AG04450 (cell line): ENCODE measurements at regions not wholly inside any gene's neighbourhood (a gene's known extent, or its start where the extent isn't known, plus 50 kb on each side); places are given as distances from the start of the nearest gene placed in this dataset.

Experiments
- CTCF ChIA-PET: fragments of 300-600, 350-600 bp; formaldehyde crosslinking; extraction: SDS; loops from one replicate; lab custom pipeline; 2022; ENCODE audit warnings: antibody characterized with exemption, inconsistent platforms; lab: Charles Lee
- POLR2A ChIA-PET: fragments of 350-600 bp; formaldehyde crosslinking; extraction: SDS; loops from one replicate; lab custom pipeline; 2021; ENCODE audit warnings: antibody characterized with exemption, inconsistent platforms; lab: Yijun Ruan, JAX
- DNase-seq: peaks from one replicate; pipeline ENCODE4 v3.0.0-alpha.2; 2011; ENCODE audit warnings: low read depth, low spot score
- H3K27ac ChIP-seq: one replicate; pipeline ENCODE4 v1.5.1; 2012; ENCODE audit warnings: low read depth, low read length, control low read depth
- H3K27me3 ChIP-seq: one replicate; pipeline ENCODE4 v1.6.0; 2012; ENCODE audit warnings: low read length; ENCODE audit not compliant: control insufficient read depth, insufficient read depth
- H3K4me3 ChIP-seq: 2 replicates; pipeline ENCODE4 v1.5.1; 2011; ENCODE audit warnings: mild to moderate bottlenecking, low read depth, low read length, control low read depth
- H3K9me3 ChIP-seq: 2 replicates; pipeline ENCODE4 v1.5.1; 2012; ENCODE audit warnings: low read length; ENCODE audit not compliant: control insufficient read depth, insufficient read depth
- CTCF ChIP-seq: IDR thresholded peaks from 2 replicates; pipeline ENCODE4 v1.5.1; 2011; ENCODE audit warnings: low read depth, low read length, control low read depth, inconsistent platforms

- CTCF ChIA-PET = interaction anchor here (1.0 to 1.5 kb wide), 3 partner anchors 20 to 216 kb away, joined by 3 to 6 read pairs (median 4); no protein-coding TSS in a partner anchor
- H3K9me3 ChIP-seq = no peaks in the 10 kb centered on the region
- TF ChIP-seq CTCF = peak; percentile 71
- no peak overlapping the region for H3K4me3 ChIP-seq
- H3K27ac ChIP-seq = no peak overlapping the region
- no peaks in the 10 kb centered on the region for H3K27me3 ChIP-seq
- DNase-seq = no peak
- POLR2A ChIA-PET = no interaction called here
Observed at GRCh38 chr6:105733556-105734162, 330.8 kb upstream of the PREP start.

DNA sequence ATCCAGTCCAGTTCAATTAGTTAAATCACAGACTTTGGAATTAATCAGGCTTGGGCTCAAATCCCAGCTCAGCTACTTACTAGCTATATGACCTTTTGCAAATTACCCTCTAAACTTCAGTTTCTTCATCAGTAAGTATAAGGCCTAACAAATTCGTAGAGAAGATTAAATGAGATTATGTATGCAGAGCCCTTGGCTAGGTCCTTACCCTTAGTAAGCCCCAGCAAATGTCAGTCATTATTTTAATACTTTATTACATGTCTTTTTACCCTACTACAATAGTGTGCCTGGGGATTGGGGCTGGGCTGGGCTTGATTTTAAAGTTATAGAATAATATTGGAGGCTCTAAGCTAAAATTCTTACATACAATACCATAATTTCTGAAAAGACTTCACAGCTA is 326.1 kb upstream of the PREP start:
- H3K9me3 ChIP-seq = no peaks in the 10 kb centered on the region
- H3K4me3 ChIP-seq = no peak overlapping the region
- CTCF ChIA-PET = interaction anchor here (1.0 to 2.5 kb wide), 3 partner anchors 297 to 494 kb away, joined by 3 to 11 read pairs (median 6); no protein-coding TSS in a partner anchor
- POLR2A ChIA-PET = no interaction called here
- H3K27ac ChIP-seq = no peak overlapping the region
- DNase-seq = no peak
- TF ChIP-seq CTCF = no peak
- H3K27me3 ChIP-seq = no peaks in the 10 kb centered on the region

DNA sequence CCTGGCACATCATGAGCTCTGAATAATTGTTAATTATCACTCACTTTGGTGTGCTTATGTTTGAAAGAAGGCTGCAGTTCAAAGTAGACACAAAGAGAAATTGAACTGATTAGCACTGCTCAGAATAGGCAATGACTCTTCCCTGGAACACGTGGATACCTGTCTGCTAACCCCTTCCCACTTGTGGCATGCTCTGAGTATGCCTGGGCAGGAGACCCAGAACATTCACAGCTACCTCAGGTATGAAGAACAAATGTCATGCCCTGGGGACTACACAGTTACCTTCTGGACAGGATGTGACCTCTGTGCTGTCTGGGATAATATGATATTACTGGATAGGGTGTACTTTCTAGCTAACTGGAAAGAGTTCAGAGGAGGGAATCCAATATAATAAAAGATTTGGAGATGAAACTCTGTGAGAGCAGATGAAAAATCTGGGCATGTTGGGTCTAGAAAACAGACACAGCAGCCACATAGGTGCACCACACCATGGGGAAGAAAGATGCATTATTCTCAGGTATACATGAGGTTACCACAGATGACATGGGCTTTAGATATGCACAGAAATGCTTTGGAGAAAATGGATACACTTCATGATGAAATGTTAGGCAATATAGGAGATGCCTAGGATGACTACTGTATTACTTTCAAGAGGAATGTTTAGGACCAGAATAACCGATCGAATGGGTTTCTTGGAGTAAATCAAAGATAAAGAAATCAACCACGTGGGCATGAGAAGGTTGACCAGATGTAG is 324.2 kb upstream of the PREP start:
- Histone ChIP-seq H3K27ac (no peak overlapping the region), H3K4me3 (no peak overlapping the region), H3K27me3 (no peaks in the 10 kb centered on the region), H3K9me3 (no peaks in the 10 kb centered on the region)
- POLR2A ChIA-PET = no interaction called here
- no peak for TF ChIP-seq CTCF
- DNase-seq = peak; percentile 15
- CTCF ChIA-PET = interaction anchor here (0.5 to 2.5 kb wide), 4 partner anchors 108 to 496 kb away, joined by 3 to 11 read pairs (median 5); no protein-coding TSS in a partner anchor

DNA sequence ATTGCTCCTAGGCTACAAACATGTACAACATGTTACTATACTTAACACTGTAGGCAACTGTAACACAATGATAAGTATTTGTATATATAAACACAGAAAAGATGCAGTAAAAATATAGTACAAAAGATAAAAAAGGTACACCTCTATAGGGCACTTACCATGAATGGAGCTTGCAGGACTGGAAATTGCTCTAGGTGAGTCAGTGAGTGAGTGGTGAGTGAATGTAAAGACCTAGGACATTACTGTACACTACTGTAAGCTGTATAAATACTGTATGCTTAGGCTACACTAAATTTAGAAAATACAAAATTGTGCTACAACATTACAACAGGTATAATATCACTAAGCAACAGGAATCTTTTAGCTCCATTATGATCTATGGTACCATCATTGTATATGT is 312.0 kb upstream of the PREP start:
- no peak overlapping the region for H3K27ac ChIP-seq
- no peak for TF ChIP-seq CTCF
- DNase-seq = no peak
- no peaks in the 10 kb centered on the region for H3K27me3 ChIP-seq
- ChIA-PET CTCF (interaction anchor here (1.4 kb wide), 1 partner anchor 230 kb away, joined by 4 read pairs; no protein-coding TSS in a partner anchor), POLR2A (no interaction called here)
- peaks cover 4% of the 10 kb centered on the region; the same call in 1 of the 2 replicates for H3K9me3 ChIP-seq
- no peak overlapping the region for H3K4me3 ChIP-seq
